ENCODE measurements at regions not wholly inside any gene's neighbourhood (a gene's known extent, or its start where the extent isn't known, plus 50 kb on each side); places are given as distances from the start of the nearest gene placed in this dataset.

- Histone ChIP-seq H3K4me3 (ENCODE audit: low read length) (no peak overlapping the region), H3K9ac (ENCODE audit: low read depth, low read length) (no peak overlapping the region), H3K4me1 (ENCODE audit: control insufficient read depth, insufficient read depth, low read length) (no peaks in the 10 kb centered on the region), H3K4me2 (ENCODE audit: low read length) (no peak overlapping the region), H3K9me3 (replicated peaks; ENCODE audit: low read length) (no peaks in the 10 kb centered on the region), H3K27me3 (ENCODE audit: control insufficient read depth, insufficient read depth, low read length) (no peaks in the 10 kb centered on the region), H3K36me3 (ENCODE audit: insufficient read depth, low read length) (no peaks in the 10 kb centered on the region)
Measured at GRCh38 chr7:23909426-23909825, 199.4 kb downstream of the STK31 start.

DNA sequence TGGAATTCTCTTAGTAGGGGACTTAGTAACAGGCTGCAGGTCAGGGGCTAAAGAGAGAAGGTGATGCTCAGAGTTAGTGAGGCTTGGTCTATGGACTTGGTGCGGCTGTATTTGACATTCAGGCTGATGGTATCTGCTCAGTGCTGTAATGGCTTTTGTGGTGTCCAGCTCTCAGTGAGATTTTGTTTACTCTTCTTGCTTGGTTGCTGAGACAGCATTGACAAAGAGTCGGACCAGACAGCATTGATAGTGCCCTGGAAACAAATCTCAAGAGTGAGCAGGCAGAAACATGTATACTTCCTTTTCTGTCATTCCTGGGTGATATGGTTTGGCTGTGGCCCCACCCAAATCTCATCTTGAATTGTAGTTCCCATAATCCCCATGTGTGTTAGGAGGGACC lies 202.0 kb downstream of the STK31 start:
- Histone ChIP-seq H3K4me3 (ENCODE audit: low read length) (no peak overlapping the region), H3K4me1 (ENCODE audit: control insufficient read depth, insufficient read depth, low read length) (no peaks in the 10 kb centered on the region), H3K36me3 (ENCODE audit: insufficient read depth, low read length) (no peaks in the 10 kb centered on the region), H3K9ac (ENCODE audit: low read depth, low read length) (no peak overlapping the region), H3K9me3 (replicated peaks; ENCODE audit: low read length) (no peaks in the 10 kb centered on the region), H3K27me3 (ENCODE audit: control insufficient read depth, insufficient read depth, low read length) (peaks cover 9% of the 10 kb centered on the region), H3K4me2 (ENCODE audit: low read length) (no peak overlapping the region)

DNA sequence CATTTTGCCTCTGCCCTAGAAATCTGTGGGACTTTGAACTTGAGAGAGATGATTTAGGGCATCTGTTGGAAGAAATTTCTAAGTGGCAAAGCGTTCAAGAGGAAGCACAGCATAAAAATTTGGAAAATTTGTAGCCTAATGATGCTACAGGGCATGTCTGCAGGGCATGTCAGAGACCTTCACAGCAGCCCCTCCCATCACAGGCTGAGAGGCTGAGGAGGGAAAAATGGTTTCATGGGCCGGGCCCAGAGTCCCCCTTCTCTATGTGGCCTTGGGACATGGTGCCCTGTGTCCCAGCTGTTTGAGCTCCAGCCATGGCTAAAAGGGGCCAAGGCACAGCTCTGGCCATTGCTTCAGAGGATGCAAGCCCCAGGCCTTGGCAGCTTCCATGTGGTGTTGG lies 203.0 kb downstream of the STK31 start:
- H3K9ac ChIP-seq (ENCODE audit: low read depth, low read length): no peak overlapping the region
- H3K36me3 ChIP-seq (ENCODE audit: insufficient read depth, low read length): no peaks in the 10 kb centered on the region
- no peak overlapping the region for H3K4me3 ChIP-seq (ENCODE audit: low read length)
- H3K9me3 ChIP-seq (replicated peaks; ENCODE audit: low read length): no peaks in the 10 kb centered on the region
- H3K4me2 ChIP-seq (ENCODE audit: low read length): no peak overlapping the region
- no peaks in the 10 kb centered on the region for H3K4me1 ChIP-seq (ENCODE audit: control insufficient read depth, insufficient read depth, low read length)
- H3K27me3 ChIP-seq (ENCODE audit: control insufficient read depth, insufficient read depth, low read length): peaks cover 14% of the 10 kb centered on the region

DNA sequence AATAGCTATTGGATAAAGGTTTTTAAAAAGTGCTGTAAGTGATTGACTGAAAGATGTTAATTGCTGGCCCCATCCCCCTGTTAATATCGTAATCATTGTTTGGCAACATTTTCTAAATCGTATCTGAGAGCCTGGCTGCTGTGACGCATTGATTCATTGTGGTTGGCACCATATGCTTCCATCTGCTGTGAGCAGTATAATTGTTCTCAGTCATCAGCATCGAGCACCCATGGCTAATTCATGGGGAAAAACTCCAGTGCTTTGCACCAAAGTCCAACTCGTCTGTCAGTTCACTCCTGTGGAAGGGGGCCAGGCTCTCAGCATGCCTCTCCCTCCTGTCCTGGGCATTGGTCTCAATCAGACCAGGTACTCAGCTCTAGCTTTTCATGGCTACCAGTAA lies 205.2 kb downstream of the STK31 start:
- Histone ChIP-seq H3K4me1 (ENCODE audit: control insufficient read depth, insufficient read depth, low read length) (no peaks in the 10 kb centered on the region), H3K4me2 (ENCODE audit: low read length) (no peak overlapping the region), H3K9me3 (replicated peaks; ENCODE audit: low read length) (no peaks in the 10 kb centered on the region), H3K4me3 (ENCODE audit: low read length) (no peak overlapping the region), H3K9ac (ENCODE audit: low read depth, low read length) (no peak overlapping the region), H3K27me3 (ENCODE audit: control insufficient read depth, insufficient read depth, low read length) (peaks cover 18% of the 10 kb centered on the region), H3K36me3 (ENCODE audit: insufficient read depth, low read length) (no peaks in the 10 kb centered on the region)

DNA sequence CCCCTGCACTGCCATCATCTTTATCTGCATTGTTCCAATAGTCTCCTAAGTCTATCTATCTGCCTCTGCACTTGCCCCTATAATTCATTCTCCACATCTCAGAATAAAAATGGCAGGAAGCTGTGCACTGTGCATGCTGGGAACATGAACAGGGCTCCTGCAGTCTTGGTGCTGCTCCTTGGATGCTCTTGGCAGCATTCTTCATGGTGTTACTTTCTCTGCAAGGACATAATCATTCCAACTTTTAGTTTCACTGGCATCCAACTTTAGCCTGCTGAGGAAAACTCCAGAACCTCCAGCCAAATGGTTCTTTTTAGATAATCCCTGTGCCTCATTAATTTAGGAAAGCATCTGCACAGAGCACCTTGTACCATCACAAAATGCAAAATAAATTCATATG lies 208.3 kb downstream of the STK31 start:
- Histone ChIP-seq H3K9ac (ENCODE audit: low read depth, low read length) (no peak overlapping the region), H3K27me3 (ENCODE audit: control insufficient read depth, insufficient read depth, low read length) (peaks cover 18% of the 10 kb centered on the region), H3K4me1 (ENCODE audit: control insufficient read depth, insufficient read depth, low read length) (no peaks in the 10 kb centered on the region), H3K4me3 (ENCODE audit: low read length) (no peak overlapping the region), H3K4me2 (ENCODE audit: low read length) (no peak overlapping the region), H3K36me3 (ENCODE audit: insufficient read depth, low read length) (no peaks in the 10 kb centered on the region), H3K9me3 (replicated peaks; ENCODE audit: low read length) (no peaks in the 10 kb centered on the region)

DNA sequence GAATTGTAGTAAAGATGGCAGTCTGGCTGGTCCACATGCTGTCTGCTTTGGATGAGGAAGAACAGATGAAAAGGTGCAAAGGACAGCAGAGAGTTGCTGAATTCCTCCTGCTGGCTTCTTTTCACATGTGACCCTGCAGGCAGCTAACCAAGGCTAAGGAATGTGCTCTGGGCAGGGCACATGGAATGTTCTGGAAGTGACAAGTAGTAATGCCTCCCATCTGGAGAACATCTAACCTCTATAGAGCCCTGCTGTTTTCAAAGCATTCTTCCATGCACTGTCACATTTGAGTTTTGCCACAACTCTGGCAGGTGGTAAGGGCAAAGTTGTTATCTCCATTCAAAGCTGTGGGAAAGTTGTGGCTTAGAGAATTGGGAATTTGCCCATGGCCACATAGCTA lies 208.8 kb downstream of the STK31 start:
- peaks cover 18% of the 10 kb centered on the region for H3K27me3 ChIP-seq (ENCODE audit: control insufficient read depth, insufficient read depth, low read length)
- no peak overlapping the region for H3K4me2 ChIP-seq (ENCODE audit: low read length)
- H3K9ac ChIP-seq (ENCODE audit: low read depth, low read length): no peak overlapping the region
- H3K9me3 ChIP-seq (replicated peaks; ENCODE audit: low read length): no peaks in the 10 kb centered on the region
- no peaks in the 10 kb centered on the region for H3K4me1 ChIP-seq (ENCODE audit: control insufficient read depth, insufficient read depth, low read length)
- no peaks in the 10 kb centered on the region for H3K36me3 ChIP-seq (ENCODE audit: insufficient read depth, low read length)
- no peak overlapping the region for H3K4me3 ChIP-seq (ENCODE audit: low read length)

- Histone ChIP-seq H3K9ac (ENCODE audit: low read depth, low read length) (no peak overlapping the region), H3K4me1 (ENCODE audit: control insufficient read depth, insufficient read depth, low read length) (no peaks in the 10 kb centered on the region), H3K4me2 (ENCODE audit: low read length) (no peak overlapping the region), H3K9me3 (replicated peaks; ENCODE audit: low read length) (no peaks in the 10 kb centered on the region), H3K36me3 (ENCODE audit: insufficient read depth, low read length) (no peaks in the 10 kb centered on the region), H3K27me3 (ENCODE audit: control insufficient read depth, insufficient read depth, low read length) (no peaks in the 10 kb centered on the region), H3K4me3 (ENCODE audit: low read length) (no peak overlapping the region)
Measured at GRCh38 chr7:23925088-23925487, 215.1 kb downstream of the STK31 start.

GRCh38 chr7:23927709-23928417 lies 217.8 kb downstream of the STK31 start:
- H3K4me2 ChIP-seq (ENCODE audit: low read length): no peak overlapping the region
- no peaks in the 10 kb centered on the region for H3K9me3 ChIP-seq (replicated peaks; ENCODE audit: low read length)
- H3K9ac ChIP-seq (ENCODE audit: low read depth, low read length): no peak overlapping the region
- H3K4me1 ChIP-seq (ENCODE audit: control insufficient read depth, insufficient read depth, low read length): no peaks in the 10 kb centered on the region
- no peak overlapping the region for H3K4me3 ChIP-seq (ENCODE audit: low read length)
- no peaks in the 10 kb centered on the region for H3K36me3 ChIP-seq (ENCODE audit: insufficient read depth, low read length)
- no peaks in the 10 kb centered on the region for H3K27me3 ChIP-seq (ENCODE audit: control insufficient read depth, insufficient read depth, low read length)

DNA sequence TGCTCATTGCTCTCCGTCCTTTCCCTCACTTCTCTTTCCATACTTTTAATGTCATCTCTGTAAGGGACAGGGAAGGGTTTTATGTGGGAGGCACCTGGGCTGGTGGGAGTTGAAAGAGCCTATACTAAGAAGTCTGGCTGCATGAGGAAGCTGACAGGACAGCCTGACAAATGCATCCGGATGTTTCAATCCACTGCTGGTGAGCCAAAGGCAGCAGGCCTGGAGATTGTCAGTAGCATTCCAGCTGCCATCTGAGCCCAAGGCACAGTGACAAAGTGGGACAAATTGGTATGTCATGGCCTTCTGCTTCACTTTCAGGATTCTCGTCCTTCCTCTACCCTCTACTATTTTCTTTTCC lies 218.4 kb downstream of the STK31 start:
- Histone ChIP-seq H3K36me3 (ENCODE audit: insufficient read depth, low read length) (no peaks in the 10 kb centered on the region), H3K27me3 (ENCODE audit: control insufficient read depth, insufficient read depth, low read length) (no peaks in the 10 kb centered on the region), H3K9me3 (replicated peaks; ENCODE audit: low read length) (no peaks in the 10 kb centered on the region), H3K4me3 (ENCODE audit: low read length) (no peak overlapping the region), H3K9ac (ENCODE audit: low read depth, low read length) (no peak overlapping the region), H3K4me1 (ENCODE audit: control insufficient read depth, insufficient read depth, low read length) (no peaks in the 10 kb centered on the region), H3K4me2 (ENCODE audit: low read length) (no peak overlapping the region)

GRCh38 chr7:23930312-23930711 lies 220.3 kb downstream of the STK31 start:
- H3K9me3 ChIP-seq (replicated peaks; ENCODE audit: low read length): no peaks in the 10 kb centered on the region
- H3K36me3 ChIP-seq (ENCODE audit: insufficient read depth, low read length): no peaks in the 10 kb centered on the region
- no peaks in the 10 kb centered on the region for H3K4me1 ChIP-seq (ENCODE audit: control insufficient read depth, insufficient read depth, low read length)
- no peak overlapping the region for H3K4me2 ChIP-seq (ENCODE audit: low read length)
- H3K4me3 ChIP-seq (ENCODE audit: low read length): no peak overlapping the region
- no peaks in the 10 kb centered on the region for H3K27me3 ChIP-seq (ENCODE audit: control insufficient read depth, insufficient read depth, low read length)
- H3K9ac ChIP-seq (ENCODE audit: low read depth, low read length): no peak overlapping the region

DNA sequence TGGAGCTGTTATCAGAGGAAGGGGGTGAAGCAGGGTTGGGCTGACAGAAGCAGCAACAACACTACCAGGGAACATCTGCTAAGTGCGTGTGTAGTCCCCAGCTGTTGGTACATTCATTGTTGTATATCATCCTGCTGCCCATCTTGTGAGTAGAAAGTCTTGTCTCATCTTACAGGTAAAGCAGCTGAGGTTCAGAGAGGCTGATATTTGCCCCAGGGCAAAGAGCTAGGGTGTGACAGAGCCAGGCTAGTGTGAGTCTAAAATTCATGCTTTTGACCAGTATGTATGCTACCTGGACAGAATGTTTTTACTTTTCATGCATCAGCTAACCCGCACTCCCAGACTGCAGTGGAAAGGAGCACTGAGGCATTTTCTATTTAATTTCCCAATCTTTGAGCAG lies 221.6 kb downstream of the STK31 start:
- Histone ChIP-seq H3K4me2 (ENCODE audit: low read length) (no peak overlapping the region), H3K9ac (ENCODE audit: low read depth, low read length) (no peak overlapping the region), H3K4me3 (ENCODE audit: low read length) (no peak overlapping the region), H3K36me3 (ENCODE audit: insufficient read depth, low read length) (no peaks in the 10 kb centered on the region), H3K9me3 (replicated peaks; ENCODE audit: low read length) (no peaks in the 10 kb centered on the region), H3K4me1 (ENCODE audit: control insufficient read depth, insufficient read depth, low read length) (no peaks in the 10 kb centered on the region), H3K27me3 (ENCODE audit: control insufficient read depth, insufficient read depth, low read length) (no peaks in the 10 kb centered on the region)

GRCh38 chr7:23938215-23938614 lies 228.2 kb downstream of the STK31 start:
- H3K4me3 ChIP-seq (ENCODE audit: low read length): no peak overlapping the region
- H3K9me3 ChIP-seq (replicated peaks; ENCODE audit: low read length): no peaks in the 10 kb centered on the region
- H3K4me2 ChIP-seq (ENCODE audit: low read length): no peak overlapping the region
- no peaks in the 10 kb centered on the region for H3K4me1 ChIP-seq (ENCODE audit: control insufficient read depth, insufficient read depth, low read length)
- H3K9ac ChIP-seq (ENCODE audit: low read depth, low read length): no peak overlapping the region
- H3K36me3 ChIP-seq (ENCODE audit: insufficient read depth, low read length): no peaks in the 10 kb centered on the region
- H3K27me3 ChIP-seq (ENCODE audit: control insufficient read depth, insufficient read depth, low read length): no peaks in the 10 kb centered on the region

All from skeletal muscle satellite cell (primary cell).